ENCODE measurements at regions not wholly inside any gene's neighbourhood (a gene's known extent, or its start where the extent isn't known, plus 50 kb on each side); places are given as distances from the start of the nearest gene placed in this dataset.

- TF ChIP-seq CTCF (IDR thresholded peaks at IDR 0.05; ENCODE audit: low read depth, low read length, poor library complexity, severe bottlenecking) (no peak), EZH2phosphoT487 (IDR thresholded peaks at IDR 0.05; ENCODE audit: borderline replicate concordance, low read length) (no peak)
Measured at GRCh38 chr20:48238781-48239180, 453.5 kb upstream of the SULF2 start.
